ENCODE measurements at regions not wholly inside any gene's neighbourhood (a gene's known extent, or its start where the extent isn't known, plus 50 kb on each side); places are given as distances from the start of the nearest gene placed in this dataset.

DNA sequence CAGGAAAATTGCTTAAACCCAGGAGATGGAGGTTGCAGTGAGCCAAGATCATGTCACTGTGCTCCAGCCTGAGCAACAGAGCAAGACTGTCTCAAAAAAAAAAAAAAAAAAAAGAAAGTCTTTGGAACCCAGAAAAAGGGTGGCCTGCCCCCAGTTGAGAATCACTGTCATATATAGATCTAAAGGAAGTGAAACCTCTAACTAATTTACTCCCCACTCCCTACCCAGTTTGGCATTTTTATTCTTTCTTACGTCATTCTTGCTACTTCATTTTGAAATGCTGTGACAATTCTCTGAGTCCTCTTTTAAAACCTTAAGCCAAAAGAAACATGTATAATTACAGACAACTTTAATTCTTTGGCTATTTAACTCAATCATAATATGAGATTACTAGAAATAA is 254.8 kb downstream of the CDC5L start:
- H3K4me3 Mint-ChIP-seq, result no peak overlapping the region
- H3K27me3 Mint-ChIP-seq, result peaks cover 9 to 10% of the 10 kb centered on the region in 2 donors
- H3K36me3 Mint-ChIP-seq, result no peaks in the 10 kb centered on the region
- Histone ChIP-seq H3K27me3 (ENCODE audit: insufficient read depth, low read length, poor library complexity, severe bottlenecking) (no peaks in the 10 kb centered on the region), H3K9me3 (ENCODE audit: low read length) (no peaks in the 10 kb centered on the region), H3K36me3 (ENCODE audit: insufficient read depth, low read length) (no peaks in the 10 kb centered on the region), H3K4me3 (ENCODE audit: low read length) (no peak overlapping the region), H3K4me1 (ENCODE audit: insufficient read depth, low read length) (no peaks in the 10 kb centered on the region), H3K27ac (ENCODE audit: low read depth, low read length) (no peak overlapping the region)
- CTCF ChIA-PET, result interaction anchor here (1.3 kb wide), 1 partner anchor 778 kb away, joined by 3 read pairs; no protein-coding TSS in a partner anchor
- DNase-seq, result no peak
- POLR2A ChIA-PET, result no interaction called here
- H3K27ac Mint-ChIP-seq, result no peak overlapping the region
- peaks cover 0 to 1% (median 0%) of the 10 kb centered on the region in 5 donors for H3K9me3 Mint-ChIP-seq
- H3K4me1 Mint-ChIP-seq, result no peaks in the 10 kb centered on the region

- no peak overlapping the region for H3K4me3 Mint-ChIP-seq
- peaks cover 9 to 10% of the 10 kb centered on the region in 2 donors for H3K27me3 Mint-ChIP-seq
- H3K27ac Mint-ChIP-seq, result peak overlapping the region in 2 of 8 donors; percentile 20 to 52
- no peaks in the 10 kb centered on the region for H3K4me1 Mint-ChIP-seq
- H3K4me1 ChIP-seq (ENCODE audit: insufficient read depth, low read length), result no peaks in the 10 kb centered on the region
- H3K27ac ChIP-seq (ENCODE audit: low read depth, low read length), result no peak overlapping the region
- no peaks in the 10 kb centered on the region for H3K36me3 ChIP-seq (ENCODE audit: insufficient read depth, low read length)
- H3K27me3 ChIP-seq (ENCODE audit: insufficient read depth, low read length, poor library complexity, severe bottlenecking), result no peaks in the 10 kb centered on the region
- no peaks in the 10 kb centered on the region for H3K9me3 ChIP-seq (ENCODE audit: low read length)
- H3K4me3 ChIP-seq (ENCODE audit: low read length), result no peak overlapping the region
- H3K36me3 Mint-ChIP-seq, result no peaks in the 10 kb centered on the region
- CTCF ChIA-PET, result interaction anchor here (1.3 kb wide), 1 partner anchor 777 kb away, joined by 3 read pairs; no protein-coding TSS in a partner anchor
- POLR2A ChIA-PET, result no interaction called here
- no peak for DNase-seq
- peaks cover 0 to 1% (median 0%) of the 10 kb centered on the region in 5 donors for H3K9me3 Mint-ChIP-seq
These were observed 255.5 kb downstream of the CDC5L start for GRCh38 chr6:44642870-44643522.

DNA sequence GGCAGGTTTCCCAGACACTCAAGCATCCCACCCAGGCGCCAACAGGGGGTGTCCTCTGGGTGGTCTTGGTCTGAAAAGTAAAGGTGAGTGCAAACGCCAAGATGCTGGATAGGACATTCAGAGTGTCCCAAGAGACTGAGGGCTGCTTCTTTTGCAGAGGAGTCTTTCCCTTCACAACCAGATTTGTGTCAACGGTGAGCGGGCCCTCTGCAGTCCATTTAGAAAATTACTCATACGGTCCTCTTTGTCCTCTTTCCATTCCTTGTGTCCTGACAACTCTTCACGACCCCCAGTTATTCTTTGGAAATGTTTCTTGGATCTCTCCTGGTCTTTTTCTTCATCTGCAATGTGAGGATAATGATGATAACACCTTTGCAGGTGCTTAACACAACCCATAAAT is 257.8 kb downstream of the CDC5L start:
- Histone ChIP-seq H3K27ac (ENCODE audit: low read depth, low read length) (no peak overlapping the region), H3K27me3 (ENCODE audit: insufficient read depth, low read length, poor library complexity, severe bottlenecking) (no peaks in the 10 kb centered on the region), H3K4me3 (ENCODE audit: low read length) (no peak overlapping the region), H3K36me3 (ENCODE audit: insufficient read depth, low read length) (no peaks in the 10 kb centered on the region), H3K9me3 (ENCODE audit: low read length) (no peaks in the 10 kb centered on the region), H3K4me1 (ENCODE audit: insufficient read depth, low read length) (no peaks in the 10 kb centered on the region)
- DNase-seq, result no peak
- Mint-ChIP-seq H3K27ac (no peak overlapping the region), H3K27me3 (peaks cover 8 to 10% of the 10 kb centered on the region in 2 donors), H3K4me1 (peaks cover 5 to 17% (median 6%) of the 10 kb centered on the region in 3 donors), H3K36me3 (peaks cover 0 to 5% (median 1%) of the 10 kb centered on the region in 3 donors), H3K9me3 (no peaks in the 10 kb centered on the region), H3K4me3 (no peak overlapping the region)
- ChIA-PET POLR2A (no interaction called here), CTCF (no interaction called here)

DNA sequence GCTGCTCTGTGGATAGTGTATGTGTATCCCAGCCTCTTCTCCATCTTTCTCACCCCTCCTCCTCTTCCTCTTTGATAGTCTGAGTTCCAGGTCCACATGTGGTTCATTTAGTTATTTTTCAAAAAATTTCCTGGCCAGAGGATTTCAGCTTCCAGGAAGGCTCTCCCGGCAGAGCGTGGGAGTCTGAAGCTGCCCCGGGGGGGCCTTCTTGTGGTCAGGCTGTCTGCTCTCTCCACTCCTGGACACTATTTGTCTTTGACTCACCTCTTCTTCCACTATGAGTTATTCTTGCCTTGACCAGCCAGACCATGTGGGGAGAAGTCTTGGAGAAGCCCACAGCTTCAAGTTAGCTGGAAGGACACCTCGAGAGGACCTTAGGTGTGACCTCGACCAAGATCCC is 258.8 kb downstream of the CDC5L start:
- H3K36me3 Mint-ChIP-seq, result peaks cover 0 to 5% (median 1%) of the 10 kb centered on the region in 3 donors
- H3K4me1 ChIP-seq (ENCODE audit: insufficient read depth, low read length), result no peaks in the 10 kb centered on the region
- no peak overlapping the region for H3K4me3 Mint-ChIP-seq
- H3K27me3 Mint-ChIP-seq, result peaks cover 9 to 10% of the 10 kb centered on the region in 2 donors
- no peak overlapping the region for H3K27ac ChIP-seq (ENCODE audit: low read depth, low read length)
- peaks cover 5 to 17% (median 6%) of the 10 kb centered on the region in 3 donors for H3K4me1 Mint-ChIP-seq
- no peaks in the 10 kb centered on the region for H3K9me3 ChIP-seq (ENCODE audit: low read length)
- no peaks in the 10 kb centered on the region for H3K9me3 Mint-ChIP-seq
- H3K27me3 ChIP-seq (ENCODE audit: insufficient read depth, low read length, poor library complexity, severe bottlenecking), result no peaks in the 10 kb centered on the region
- H3K27ac Mint-ChIP-seq, result peak overlapping the region in 1 of 8 donors; percentile 21
- H3K36me3 ChIP-seq (ENCODE audit: insufficient read depth, low read length), result no peaks in the 10 kb centered on the region
- CTCF ChIA-PET, result interaction anchor here (0.7 to 1.6 kb wide), 2 partner anchors 9 to 1251 kb away, joined by 3 to 6 read pairs; no protein-coding TSS in a partner anchor
- no peak overlapping the region for H3K4me3 ChIP-seq (ENCODE audit: low read length)
- no peak for DNase-seq
- POLR2A ChIA-PET, result no interaction called here

GRCh38 chr6:44649365-44650025 is 262.0 kb downstream of the CDC5L start:
- Mint-ChIP-seq H3K4me3 (peak overlapping the region in 4 of 7 donors; percentile 14 to 72 (median 40)), H3K27me3 (peaks cover 11 to 12% of the 10 kb centered on the region in 2 donors), H3K36me3 (peaks cover 0 to 5% (median 2%) of the 10 kb centered on the region in 3 donors), H3K9me3 (no peaks in the 10 kb centered on the region), H3K27ac (peak overlapping the region in 3 of 8 donors; percentile 1 to 47 (median 23)), H3K4me1 (peaks cover 5 to 17% (median 6%) of the 10 kb centered on the region in 3 donors)
- H3K36me3 ChIP-seq (ENCODE audit: insufficient read depth, low read length), result no peaks in the 10 kb centered on the region
- CTCF ChIA-PET, result no interaction called here
- H3K4me1 ChIP-seq (ENCODE audit: insufficient read depth, low read length), result no peaks in the 10 kb centered on the region
- POLR2A ChIA-PET, result no interaction called here
- DNase-seq, result no peak
- no peaks in the 10 kb centered on the region for H3K27me3 ChIP-seq (ENCODE audit: insufficient read depth, low read length, poor library complexity, severe bottlenecking)
- H3K4me3 ChIP-seq (ENCODE audit: low read length), result no peak overlapping the region
- H3K27ac ChIP-seq (ENCODE audit: low read depth, low read length), result no peak overlapping the region
- no peaks in the 10 kb centered on the region for H3K9me3 ChIP-seq (ENCODE audit: low read length)

DNA sequence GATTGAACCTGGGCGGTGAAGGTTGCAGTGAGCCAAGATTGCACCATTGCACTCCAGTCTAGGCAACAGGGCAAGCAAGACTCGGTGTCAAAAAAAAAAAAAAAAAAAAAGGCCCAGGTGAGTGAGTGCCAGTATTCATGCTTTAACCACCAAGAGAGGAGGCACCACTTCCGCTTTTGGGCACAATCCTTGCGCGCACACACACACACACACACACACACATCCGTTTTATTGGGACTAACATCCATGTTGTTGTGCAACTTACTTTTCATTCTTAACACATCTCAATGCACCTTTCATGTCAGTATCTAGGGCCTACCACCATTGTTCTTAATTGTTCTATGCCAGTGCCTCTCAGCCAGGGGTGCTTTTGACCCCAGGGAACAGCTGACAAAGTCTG is 263.0 kb downstream of the CDC5L start:
- H3K4me3 Mint-ChIP-seq, result no peak overlapping the region
- peaks cover 0 to 5% (median 2%) of the 10 kb centered on the region in 3 donors for H3K36me3 Mint-ChIP-seq
- H3K4me1 ChIP-seq (ENCODE audit: insufficient read depth, low read length), result peaks cover 6% of the 10 kb centered on the region
- no peak overlapping the region for H3K27ac Mint-ChIP-seq
- no peak for DNase-seq
- ChIA-PET POLR2A (no interaction called here), CTCF (no interaction called here)
- H3K9me3 ChIP-seq (ENCODE audit: low read length), result no peaks in the 10 kb centered on the region
- peaks cover 12 to 15% of the 10 kb centered on the region in 2 donors for H3K27me3 Mint-ChIP-seq
- H3K27ac ChIP-seq (ENCODE audit: low read depth, low read length), result no peak overlapping the region
- peaks cover 10 to 23% (median 10%) of the 10 kb centered on the region in 3 donors for H3K4me1 Mint-ChIP-seq
- H3K36me3 ChIP-seq (ENCODE audit: insufficient read depth, low read length), result no peaks in the 10 kb centered on the region
- H3K9me3 Mint-ChIP-seq, result no peaks in the 10 kb centered on the region
- H3K4me3 ChIP-seq (ENCODE audit: low read length), result no peak overlapping the region
- H3K27me3 ChIP-seq (ENCODE audit: insufficient read depth, low read length, poor library complexity, severe bottlenecking), result no peaks in the 10 kb centered on the region

DNA sequence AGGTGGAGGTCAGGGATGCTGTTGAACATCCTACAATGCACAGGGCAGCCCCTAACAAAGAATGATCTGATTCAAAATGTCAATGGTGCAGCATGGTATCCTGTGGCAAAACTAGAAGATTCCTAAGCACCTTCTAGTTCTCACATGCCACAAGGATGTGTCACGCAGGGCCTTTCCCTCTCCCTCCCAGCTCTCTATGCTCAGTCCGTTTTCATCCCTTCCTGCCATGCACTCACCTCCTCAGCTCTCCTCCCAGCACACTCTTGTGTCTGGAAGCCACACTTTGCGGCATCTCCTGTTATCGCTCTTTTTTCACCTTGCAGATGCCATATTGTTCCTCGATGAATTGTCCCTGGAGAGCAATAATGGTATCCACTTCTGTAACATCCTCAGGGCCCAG is 263.4 kb downstream of the CDC5L start:
- Mint-ChIP-seq H3K9me3 (no peaks in the 10 kb centered on the region), H3K27me3 (peaks cover 12 to 15% of the 10 kb centered on the region in 2 donors)

DNA sequence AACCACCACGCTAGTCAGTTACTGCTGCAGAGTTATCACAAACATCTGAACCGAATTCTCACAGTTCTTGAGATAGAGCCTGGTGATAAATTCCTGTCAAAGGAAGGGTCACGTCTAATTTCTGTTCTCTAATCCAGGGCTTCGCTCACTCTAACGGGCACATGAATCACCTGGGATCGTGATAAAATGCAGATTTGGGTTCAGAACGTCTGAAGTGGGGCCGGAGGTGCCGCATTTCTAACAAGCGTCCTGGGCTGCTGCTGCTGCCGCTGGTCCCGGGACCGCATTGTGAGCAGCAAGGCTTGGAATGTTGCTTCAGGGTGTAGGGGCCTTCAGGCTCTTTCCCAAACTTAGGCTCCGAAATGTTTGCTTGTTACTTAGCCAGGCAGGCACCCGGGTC is 264.1 kb downstream of the CDC5L start:
- Mint-ChIP-seq H3K9me3 (no peaks in the 10 kb centered on the region), H3K36me3 (peaks cover 0 to 5% (median 2%) of the 10 kb centered on the region in 3 donors), H3K27me3 (peaks cover 11 to 12% of the 10 kb centered on the region in 2 donors), H3K27ac (no peak overlapping the region), H3K4me3 (no peak overlapping the region), H3K4me1 (peaks cover 12 to 25% (median 12%) of the 10 kb centered on the region in 3 donors)
- CTCF ChIA-PET, result interaction anchor here (2.2 kb wide), 1 partner anchor 1063 kb away, joined by 10 read pairs; no protein-coding TSS in a partner anchor
- Histone ChIP-seq H3K4me1 (ENCODE audit: insufficient read depth, low read length) (peaks cover 11% of the 10 kb centered on the region), H3K4me3 (ENCODE audit: low read length) (no peak overlapping the region), H3K27ac (ENCODE audit: low read depth, low read length) (no peak overlapping the region), H3K27me3 (ENCODE audit: insufficient read depth, low read length, poor library complexity, severe bottlenecking) (no peaks in the 10 kb centered on the region), H3K9me3 (ENCODE audit: low read length) (no peaks in the 10 kb centered on the region), H3K36me3 (ENCODE audit: insufficient read depth, low read length) (no peaks in the 10 kb centered on the region)
- POLR2A ChIA-PET, result no interaction called here
- no peak for DNase-seq

More for the DNA sequence above, 263.4 kb downstream of the CDC5L start:
- H3K27ac ChIP-seq (ENCODE audit: low read depth, low read length), result no peak overlapping the region
- H3K27ac Mint-ChIP-seq, result no peak overlapping the region
- H3K4me1 ChIP-seq (ENCODE audit: insufficient read depth, low read length), result peaks cover 11% of the 10 kb centered on the region
- no peak for DNase-seq
- H3K4me3 Mint-ChIP-seq, result no peak overlapping the region
- ChIA-PET POLR2A (no interaction called here), CTCF (no interaction called here)
- H3K36me3 ChIP-seq (ENCODE audit: insufficient read depth, low read length), result no peaks in the 10 kb centered on the region
- H3K27me3 ChIP-seq (ENCODE audit: insufficient read depth, low read length, poor library complexity, severe bottlenecking), result no peaks in the 10 kb centered on the region
- H3K4me3 ChIP-seq (ENCODE audit: low read length), result no peak overlapping the region
- peaks cover 12 to 25% (median 12%) of the 10 kb centered on the region in 3 donors for H3K4me1 Mint-ChIP-seq
- H3K36me3 Mint-ChIP-seq, result peaks cover 0 to 5% (median 2%) of the 10 kb centered on the region in 3 donors
- H3K9me3 ChIP-seq (ENCODE audit: low read length), result no peaks in the 10 kb centered on the region
